ENCODE measurements at regions not wholly inside any gene's neighbourhood (a gene's known extent, or its start where the extent isn't known, plus 50 kb on each side); places are given as distances from the start of the nearest gene placed in this dataset.

- intact Hi-C loops (cut with micrococcal nuclease; ENCODE audit: unreplicated experiment), result no loop called here
- H3K9me3 ChIP-seq (replicated peaks; ENCODE audit: control insufficient read depth, insufficient read depth, low read length), result no peaks in the 10 kb centered on the region
- H3K4me3 ChIP-seq, result no peak overlapping the region
- in situ Hi-C loops (cut with MboI), result no loop called here
- H4K20me1 ChIP-seq (ENCODE audit: control insufficient read depth, insufficient read depth), result no peaks in the 10 kb centered on the region
- H3K79me2 ChIP-seq (ENCODE audit: control insufficient read depth, insufficient read depth, low read length), result no peaks in the 10 kb centered on the region
- no peak overlapping the region for H3K9ac ChIP-seq (ENCODE audit: control insufficient read depth, insufficient read depth, low read length)
- ChIA-PET POLR2A (no interaction called here), SMC1A (ENCODE audit: uncharacterized antibody, unreplicated experiment) (no interaction called here), RAD21 (ENCODE audit: unreplicated experiment) (no interaction called here), CTCF (no interaction called here)
- no peaks in the 10 kb centered on the region for H3K4me1 ChIP-seq (ENCODE audit: control insufficient read depth, insufficient read depth, low read length)
- TF ChIP-seq RELA (IDR thresholded peaks at IDR 0.05; ENCODE audit: borderline replicate concordance, partially characterized antibody) (no peak), ESRRA (IDR thresholded peaks at IDR 0.05; ENCODE audit: low read length) (no peak), IKZF2 (IDR thresholded peaks at IDR 0.05) (no peak), EGR1 (IDR thresholded peaks at IDR 0.05; ENCODE audit: borderline replicate concordance in 1 of 2, low read depth in 2 of 2, low read length in 2 of 2) (no peak), HDGF (IDR thresholded peaks at IDR 0.05) (no peak), ATF3 (IDR thresholded peaks at IDR 0.05; ENCODE audit: borderline replicate concordance, extremely low read depth, low read depth, low read length) (no peak), NR2C1 (IDR thresholded peaks at IDR 0.05) (no peak), CTCF (IDR thresholded peaks at IDR 0.05 in 2 of 3, conservative IDR thresholded peaks at IDR 0.05 in 1 of 3; ENCODE audit: control insufficient read depth in 2 of 3, extremely low read depth in 1 of 3, insufficient read depth in 1 of 3, low read depth in 3 of 3, low read length in 3 of 3) (no peak), HCFC1 (IDR thresholded peaks at IDR 0.05; ENCODE audit: low read length) (no peak), BCL3 (IDR thresholded peaks at IDR 0.05; ENCODE audit: borderline replicate concordance, insufficient read depth, low read depth, low read length, poor library complexity, severe bottlenecking) (no peak), SREBF2 (IDR thresholded peaks at IDR 0.05; ENCODE audit: low read length) (no peak)
- FAIRE-seq (no peak), DNase-seq (ENCODE audit: low read depth, low spot score) (no peak), ATAC-seq (no peak)
- no peaks in the 10 kb centered on the region for H3K27me3 ChIP-seq (replicated peaks in 1 of 2; ENCODE audit: control insufficient read depth in 2 of 2, insufficient read depth in 2 of 2, low read length in 1 of 2)
- no peak overlapping the region for H3K27ac ChIP-seq (ENCODE audit: control insufficient read depth, insufficient read depth)
- no TSS peak for BruUV-seq (replicated peaks)
- no peaks in the 10 kb centered on the region for H3K36me3 ChIP-seq (ENCODE audit: control insufficient read depth in 2 of 2, insufficient read depth in 2 of 2, low read length in 1 of 2)
- 14% methylated on average over 3 of the region's 3 CpGs for WGBS (ENCODE audit: insufficient coverage, insufficient replicate concordance, low lambda C conversion rate, missing lambda C conversion rate)
- no peak overlapping the region for H2AFZ ChIP-seq (ENCODE audit: control insufficient read depth, low read depth, low read length)
- H3K4me2 ChIP-seq (ENCODE audit: control insufficient read depth, insufficient read depth), result no peak overlapping the region
Observed at GRCh38 chr16:73753931-73754330, 542.7 kb upstream of the PSMD7 start.
